Astrocyte (in vitro differentiated cells and primary cell): ENCODE measurements at regions not wholly inside any gene's neighbourhood (a gene's known extent, or its start where the extent isn't known, plus 50 kb on each side); places are given as distances from the start of the nearest gene placed in this dataset.

Experiments used
- DNase-seq: peaks from one replicate; pipeline ENCODE4 v3.0.0-alpha.2; 2010; ENCODE audit warnings: low read depth
- FAIRE-seq: peaks from 2 replicates; lab custom pipeline; 2011; peaks lifted over from hg19 to GRCh38; lab: Jason Lieb, UNC
- H2AFZ ChIP-seq: 2 replicates; pipeline ENCODE4 v1.6.0; 2012; ENCODE audit warnings: low read depth, low read length, inconsistent platforms
- H3K27ac ChIP-seq: 2 replicates; pipeline ENCODE4 v1.5.1; 2011; ENCODE audit warnings: low read depth, low read length, inconsistent platforms
- H3K27me3 ChIP-seq: 2 replicates; pipeline ENCODE4 v1.6.0; 2011; ENCODE audit warnings: low read length, inconsistent platforms; ENCODE audit not compliant: insufficient read depth
- H3K36me3 ChIP-seq: 2 replicates; pipeline ENCODE4 v1.5.1; 2011; ENCODE audit warnings: low read length, inconsistent platforms; ENCODE audit not compliant: insufficient read depth
- H3K4me1 ChIP-seq: 2 replicates; pipeline ENCODE4 v1.5.1; 2011; ENCODE audit warnings: low read length, inconsistent platforms; ENCODE audit not compliant: insufficient read depth
- H3K4me2 ChIP-seq: 2 replicates; pipeline ENCODE4 v1.6.0; 2012; ENCODE audit warnings: low read length, inconsistent platforms
- H3K4me3 ChIP-seq: 2 replicates; pipeline ENCODE4 v1.5.1; 2011; ENCODE audit warnings: low read depth, mild to moderate bottlenecking, low read length, inconsistent platforms; ENCODE audit not compliant: insufficient read depth
- H3K79me2 ChIP-seq: 2 replicates; pipeline ENCODE4 v1.6.0; 2012; ENCODE audit warnings: mild to moderate bottlenecking, low read length, inconsistent platforms; ENCODE audit not compliant: insufficient read depth
- H3K9ac ChIP-seq: 2 replicates; pipeline ENCODE4 v1.6.0; 2012; ENCODE audit warnings: mild to moderate bottlenecking, low read length, inconsistent platforms
- H3K9me3 ChIP-seq: 2 replicates; pipeline ENCODE4 v1.5.1; 2012; ENCODE audit warnings: low read depth, mild to moderate bottlenecking, low read length, inconsistent platforms; ENCODE audit not compliant: insufficient read depth
- H4K20me1 ChIP-seq: 2 replicates; pipeline ENCODE4 v1.6.0; 2012; ENCODE audit warnings: low read length, inconsistent platforms; ENCODE audit not compliant: insufficient read depth
- H3K27ac Mint-ChIP-seq: one replicate; pipeline ENCODE4 v1.8.0; 2021; ENCODE audit warnings: mild to moderate bottlenecking, mixed read lengths; ENCODE audit not compliant: unreplicated experiment
- H3K27me3 Mint-ChIP-seq: one replicate; pipeline ENCODE4 v1.8.0; 2021; ENCODE audit warnings: low read depth, mixed read lengths; ENCODE audit not compliant: unreplicated experiment
- H3K36me3 Mint-ChIP-seq: one replicate; pipeline ENCODE4 v1.8.0; 2021; ENCODE audit warnings: low read depth, mixed read lengths; ENCODE audit not compliant: unreplicated experiment
- H3K4me1 Mint-ChIP-seq: one replicate; pipeline ENCODE4 v1.8.0; 2021; ENCODE audit warnings: low read depth, mixed read lengths; ENCODE audit not compliant: unreplicated experiment
- H3K4me3 Mint-ChIP-seq: one replicate; pipeline ENCODE4 v1.8.0; 2021; ENCODE audit warnings: mild to moderate bottlenecking, moderate library complexity, mixed read lengths; ENCODE audit not compliant: unreplicated experiment
- H3K9me3 Mint-ChIP-seq: one replicate; pipeline ENCODE4 v1.8.0; 2021; ENCODE audit warnings: mild to moderate bottlenecking, mixed read lengths; ENCODE audit not compliant: unreplicated experiment
- CTCF ChIP-seq: IDR thresholded peaks from 2 replicates; pipeline ENCODE4 v1.5.1; 2011; ENCODE audit warnings: low read depth, mild to moderate bottlenecking, inconsistent platforms, low read length, moderate library complexity; ENCODE audit not compliant: insufficient read depth
- EZH2 ChIP-seq: IDR thresholded peaks from 2 replicates; pipeline ENCODE4 v1.6.1; 2012; ENCODE audit warnings: mild to moderate bottlenecking, low read length, inconsistent platforms; ENCODE audit not compliant: insufficient read depth

GRCh38 chr3:55165278-55165677 lies 237.4 kb upstream of the LRTM1 start:
- Histone ChIP-seq H3K4me3 (no peak overlapping the region), H3K79me2 (no peaks in the 10 kb centered on the region), H4K20me1 (no peaks in the 10 kb centered on the region), H3K4me1 (peaks cover 52% of the 10 kb centered on the region), H3K9ac (no peak overlapping the region), H3K27ac (no peak overlapping the region), H3K36me3 (no peaks in the 10 kb centered on the region), H2AFZ (no peak overlapping the region), H3K27me3 (no peaks in the 10 kb centered on the region), H3K4me2 (no peak overlapping the region), H3K9me3 (no peaks in the 10 kb centered on the region)
- H3K4me1 Mint-ChIP-seq = peaks cover 41% of the 10 kb centered on the region
- TF ChIP-seq EZH2 = no peak
- no peak for TF ChIP-seq CTCF
- H3K4me3 Mint-ChIP-seq = no peak overlapping the region
- H3K36me3 Mint-ChIP-seq = no peaks in the 10 kb centered on the region
- DNase-seq (no peak), FAIRE-seq (peak; percentile 59)
- peaks cover 3% of the 10 kb centered on the region for H3K9me3 Mint-ChIP-seq
- no peak overlapping the region for H3K27ac Mint-ChIP-seq
- no peaks in the 10 kb centered on the region for H3K27me3 Mint-ChIP-seq

DNA sequence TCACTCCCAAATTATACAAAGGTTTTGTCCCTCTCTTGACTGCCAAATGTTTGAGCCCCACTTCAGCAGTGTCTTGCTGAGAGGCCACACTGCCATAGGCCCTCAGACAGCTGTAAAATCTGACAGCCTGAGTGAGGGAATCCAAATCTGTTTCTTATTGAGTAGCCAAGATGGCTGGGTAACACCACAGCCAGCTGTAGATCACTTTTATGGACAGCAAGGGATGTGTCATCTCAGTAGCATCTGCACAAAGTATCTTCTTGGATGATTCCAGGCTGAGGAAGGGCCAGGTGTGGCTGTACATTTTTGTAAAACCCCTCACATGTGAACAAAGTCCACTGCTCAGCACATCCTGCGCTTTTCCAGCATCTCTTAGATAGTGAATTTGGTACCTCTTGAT lies 237.0 kb upstream of the LRTM1 start:
- TF ChIP-seq CTCF (no peak), EZH2 (no peak)
- Mint-ChIP-seq H3K9me3 (peaks cover 3% of the 10 kb centered on the region), H3K4me1 (peaks cover 40% of the 10 kb centered on the region), H3K27ac (no peak overlapping the region), H3K4me3 (no peak overlapping the region), H3K36me3 (no peaks in the 10 kb centered on the region), H3K27me3 (no peaks in the 10 kb centered on the region)
- Histone ChIP-seq H3K27ac (no peak overlapping the region), H3K36me3 (no peaks in the 10 kb centered on the region), H3K4me2 (no peak overlapping the region), H2AFZ (no peak overlapping the region), H4K20me1 (no peaks in the 10 kb centered on the region), H3K9me3 (no peaks in the 10 kb centered on the region), H3K9ac (no peak overlapping the region), H3K79me2 (no peaks in the 10 kb centered on the region), H3K4me1 (peaks cover 51% of the 10 kb centered on the region), H3K27me3 (no peaks in the 10 kb centered on the region), H3K4me3 (no peak overlapping the region)
- DNase-seq (no peak), FAIRE-seq (no peak)

- Mint-ChIP-seq H3K27me3 (no peaks in the 10 kb centered on the region), H3K36me3 (no peaks in the 10 kb centered on the region), H3K4me3 (no peak overlapping the region), H3K9me3 (peaks cover 3% of the 10 kb centered on the region), H3K27ac (no peak overlapping the region), H3K4me1 (peaks cover 42% of the 10 kb centered on the region)
- H3K36me3 ChIP-seq = no peaks in the 10 kb centered on the region
- FAIRE-seq = no peak
- DNase-seq = no peak
- H3K4me2 ChIP-seq = no peak overlapping the region
- no peak overlapping the region for H3K9ac ChIP-seq
- H2AFZ ChIP-seq = no peak overlapping the region
- no peak for TF ChIP-seq EZH2
- no peak for TF ChIP-seq CTCF
- H3K4me3 ChIP-seq = no peak overlapping the region
- H3K27me3 ChIP-seq = no peaks in the 10 kb centered on the region
- H4K20me1 ChIP-seq = no peaks in the 10 kb centered on the region
- no peaks in the 10 kb centered on the region for H3K79me2 ChIP-seq
- H3K4me1 ChIP-seq = peaks cover 51% of the 10 kb centered on the region
- H3K9me3 ChIP-seq = no peaks in the 10 kb centered on the region
- no peak overlapping the region for H3K27ac ChIP-seq
These were observed 236.3 kb upstream of the LRTM1 start for GRCh38 chr3:55164191-55164590.
